ENCODE measurements at regions not wholly inside any gene's neighbourhood (a gene's known extent, or its start where the extent isn't known, plus 50 kb on each side); places are given as distances from the start of the nearest gene placed in this dataset.

GRCh38 chr13:66102864-66103263 lies 1127.3 kb downstream of the PCDH9 start:
- Mint-ChIP-seq H3K27me3 (ENCODE audit: low read depth) (no peaks in the 10 kb centered on the region), H3K9me3 (ENCODE audit: low read depth) (no peaks in the 10 kb centered on the region), H3K27ac (ENCODE audit: unreplicated experiment) (no peak overlapping the region), H3K4me3 (ENCODE audit: unreplicated experiment) (no peak overlapping the region), H3K4me1 (ENCODE audit: low read depth) (no peaks in the 10 kb centered on the region), H3K36me3 (ENCODE audit: low read depth) (no peaks in the 10 kb centered on the region)
- no peak for DNase-seq (ENCODE audit: low spot score)
- TF ChIP-seq, protein P1, sequence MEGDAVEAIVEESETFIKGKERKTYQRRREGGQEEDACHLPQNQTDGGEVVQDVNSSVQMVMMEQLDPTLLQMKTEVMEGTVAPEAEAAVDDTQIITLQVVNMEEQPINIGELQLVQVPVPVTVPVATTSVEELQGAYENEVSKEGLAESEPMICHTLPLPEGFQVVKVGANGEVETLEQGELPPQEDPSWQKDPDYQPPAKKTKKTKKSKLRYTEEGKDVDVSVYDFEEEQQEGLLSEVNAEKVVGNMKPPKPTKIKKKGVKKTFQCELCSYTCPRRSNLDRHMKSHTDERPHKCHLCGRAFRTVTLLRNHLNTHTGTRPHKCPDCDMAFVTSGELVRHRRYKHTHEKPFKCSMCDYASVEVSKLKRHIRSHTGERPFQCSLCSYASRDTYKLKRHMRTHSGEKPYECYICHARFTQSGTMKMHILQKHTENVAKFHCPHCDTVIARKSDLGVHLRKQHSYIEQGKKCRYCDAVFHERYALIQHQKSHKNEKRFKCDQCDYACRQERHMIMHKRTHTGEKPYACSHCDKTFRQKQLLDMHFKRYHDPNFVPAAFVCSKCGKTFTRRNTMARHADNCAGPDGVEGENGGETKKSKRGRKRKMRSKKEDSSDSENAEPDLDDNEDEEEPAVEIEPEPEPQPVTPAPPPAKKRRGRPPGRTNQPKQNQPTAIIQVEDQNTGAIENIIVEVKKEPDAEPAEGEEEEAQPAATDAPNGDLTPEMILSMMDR (IDR thresholded peaks at IDR 0.05) = no peak

DNA sequence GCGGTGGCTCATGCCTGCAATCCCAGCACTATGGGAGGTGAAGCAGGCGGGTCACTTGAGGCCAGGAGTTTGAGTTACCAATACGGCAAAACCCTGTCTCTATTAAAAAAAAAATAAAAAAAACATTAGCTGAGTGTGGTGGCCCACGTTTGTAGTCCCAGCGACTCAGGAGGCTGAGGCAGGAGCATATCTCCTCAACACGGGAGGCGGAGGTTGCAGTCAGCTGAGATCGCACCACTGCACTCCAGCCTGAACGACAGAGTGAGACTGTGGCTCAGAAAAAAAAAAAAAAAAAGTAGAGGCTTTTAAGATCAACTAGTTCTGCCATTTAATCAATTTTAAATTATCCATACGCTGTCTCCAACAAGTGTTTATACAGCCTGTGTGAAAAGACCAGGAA lies 1130.3 kb downstream of the PCDH9 start:
- H3K4me3 Mint-ChIP-seq (ENCODE audit: unreplicated experiment) = no peak overlapping the region
- no peaks in the 10 kb centered on the region for H3K4me1 Mint-ChIP-seq (ENCODE audit: low read depth)
- H3K9me3 Mint-ChIP-seq (ENCODE audit: low read depth) = peaks cover 8% of the 10 kb centered on the region
- TF ChIP-seq, protein P1 (IDR thresholded peaks at IDR 0.05) = no peak
- H3K27ac Mint-ChIP-seq (ENCODE audit: unreplicated experiment) = no peak overlapping the region
- no peak for DNase-seq (ENCODE audit: low spot score)
- H3K27me3 Mint-ChIP-seq (ENCODE audit: low read depth) = no peaks in the 10 kb centered on the region
- H3K36me3 Mint-ChIP-seq (ENCODE audit: low read depth) = peaks cover 2% of the 10 kb centered on the region

GRCh38 chr13:66098931-66099628 lies 1131.1 kb downstream of the PCDH9 start:
- Mint-ChIP-seq H3K4me1 (ENCODE audit: low read depth) (no peaks in the 10 kb centered on the region), H3K27me3 (ENCODE audit: low read depth) (no peaks in the 10 kb centered on the region), H3K27ac (ENCODE audit: unreplicated experiment) (no peak overlapping the region), H3K36me3 (ENCODE audit: low read depth) (peaks cover 3% of the 10 kb centered on the region), H3K4me3 (ENCODE audit: unreplicated experiment) (no peak overlapping the region), H3K9me3 (ENCODE audit: low read depth) (peaks cover 10% of the 10 kb centered on the region)
- TF ChIP-seq, protein P1 (IDR thresholded peaks at IDR 0.05) = no peak
- DNase-seq (ENCODE audit: low spot score) = no peak

DNA sequence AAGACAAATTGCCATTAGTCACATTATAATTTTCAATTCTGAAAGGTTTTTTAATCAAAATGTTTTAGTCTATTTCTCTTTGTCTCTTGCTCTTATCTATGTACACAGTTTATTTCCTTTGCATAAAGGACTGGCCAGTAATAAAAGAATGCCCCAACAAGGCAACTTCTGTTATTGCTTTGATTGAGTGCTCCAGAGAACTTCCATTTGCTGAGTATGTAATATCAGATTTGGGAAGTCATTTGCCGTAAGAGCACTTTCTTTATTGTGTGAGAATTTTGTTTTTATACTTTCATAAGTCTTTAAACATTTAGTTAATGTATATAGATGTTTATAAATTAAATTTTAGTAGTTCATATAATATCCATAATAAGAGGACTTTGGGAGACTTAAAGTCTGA lies 1140.4 kb downstream of the PCDH9 start:
- H3K4me3 Mint-ChIP-seq (ENCODE audit: unreplicated experiment) = no peak overlapping the region
- DNase-seq (ENCODE audit: low spot score) = no peak
- TF ChIP-seq, protein P1 (IDR thresholded peaks at IDR 0.05) = no peak
- no peaks in the 10 kb centered on the region for H3K27me3 Mint-ChIP-seq (ENCODE audit: low read depth)
- H3K27ac Mint-ChIP-seq (ENCODE audit: unreplicated experiment) = no peak overlapping the region
- peaks cover under 1% of the 10 kb centered on the region for H3K36me3 Mint-ChIP-seq (ENCODE audit: low read depth)
- peaks cover 5% of the 10 kb centered on the region for H3K9me3 Mint-ChIP-seq (ENCODE audit: low read depth)
- H3K4me1 Mint-ChIP-seq (ENCODE audit: low read depth) = peaks cover 3% of the 10 kb centered on the region

DNA sequence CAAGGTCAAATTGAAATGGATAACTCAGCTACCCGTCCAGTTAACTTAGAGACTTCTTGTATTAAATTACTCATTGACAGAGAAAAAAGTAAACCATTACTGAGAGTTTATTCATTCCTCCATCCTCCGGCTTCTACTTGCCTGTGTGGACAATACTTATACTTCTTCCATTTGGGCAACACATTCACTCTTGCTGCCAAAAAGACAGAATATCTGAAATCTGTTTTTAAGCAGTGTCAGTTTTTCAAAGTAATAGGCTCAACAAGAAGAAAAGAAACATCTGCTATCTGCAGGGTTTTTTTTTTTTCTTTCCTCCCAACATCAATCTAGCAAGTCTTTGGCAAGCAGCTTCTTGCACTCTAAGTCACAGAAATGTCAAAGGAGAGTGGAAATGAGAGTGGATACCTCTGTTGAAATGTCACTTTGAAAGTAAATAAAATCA lies 1142.8 kb downstream of the PCDH9 start:
- H3K27ac Mint-ChIP-seq (ENCODE audit: unreplicated experiment) = no peak overlapping the region

More for the DNA sequence above, 1142.8 kb downstream of the PCDH9 start:
- DNase-seq (ENCODE audit: low spot score) = no peak
- H3K27me3 Mint-ChIP-seq (ENCODE audit: low read depth) = no peaks in the 10 kb centered on the region
- H3K36me3 Mint-ChIP-seq (ENCODE audit: low read depth) = no peaks in the 10 kb centered on the region
- H3K4me1 Mint-ChIP-seq (ENCODE audit: low read depth) = peaks cover 3% of the 10 kb centered on the region
- TF ChIP-seq, protein P1 (IDR thresholded peaks at IDR 0.05) = no peak
- no peak overlapping the region for H3K4me3 Mint-ChIP-seq (ENCODE audit: unreplicated experiment)
- H3K9me3 Mint-ChIP-seq (ENCODE audit: low read depth) = no peaks in the 10 kb centered on the region
